Stimulated activated CD8-positive, alpha-beta memory T cell treated with anti-CD3 and anti-CD28 coated beads, Interleukin-15, amount 100 ng/mL, for 4 hours (primary cell): ENCODE measurements at regions not wholly inside any gene's neighbourhood (a gene's known extent, or its start where the extent isn't known, plus 50 kb on each side); places are given as distances from the start of the nearest gene placed in this dataset.

Experiments used
- DNase-seq, 2 donors: peaks; one replicate each; pipeline ENCODE4 v3.0.0-alpha.2; 2020; ENCODE audit warnings: low read depth in 2 of 2

GRCh38 chr6:44062771-44063560 is 64.3 kb downstream of the MRPL14 start:
- DNase-seq = no peak

DNA sequence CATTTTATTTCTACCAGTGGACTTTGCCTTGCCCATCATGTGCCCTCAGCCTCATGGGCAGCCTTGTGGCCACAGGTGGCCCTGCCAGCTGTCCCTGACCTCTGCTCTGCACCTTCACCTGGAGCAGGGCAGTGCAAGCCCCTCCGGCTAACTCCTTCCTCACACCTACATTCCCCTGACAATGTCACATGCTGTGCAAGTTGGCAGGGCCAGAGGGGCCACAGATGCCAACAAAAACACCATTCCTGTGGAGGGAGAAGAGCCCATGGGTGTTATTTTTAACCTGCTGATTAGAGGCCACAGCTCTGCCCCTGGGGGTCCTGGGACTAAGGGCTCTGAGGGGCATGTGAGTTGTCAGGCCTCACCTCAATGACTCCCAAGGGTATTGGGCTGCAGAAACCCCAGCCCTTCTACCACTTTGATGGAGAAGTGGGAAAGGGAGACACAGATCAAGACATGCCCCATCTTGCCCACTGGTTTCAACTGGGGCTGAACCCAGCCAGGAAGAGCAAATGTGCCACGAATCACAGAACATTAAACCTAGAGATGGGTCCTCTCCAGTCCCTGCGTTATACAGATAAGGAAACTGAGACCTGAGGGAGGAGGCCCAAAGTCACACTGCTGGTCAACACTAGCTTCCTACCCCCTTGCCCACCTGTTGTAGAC is 65.0 kb downstream of the MRPL14 start:
- DNase-seq = no peak

DNA sequence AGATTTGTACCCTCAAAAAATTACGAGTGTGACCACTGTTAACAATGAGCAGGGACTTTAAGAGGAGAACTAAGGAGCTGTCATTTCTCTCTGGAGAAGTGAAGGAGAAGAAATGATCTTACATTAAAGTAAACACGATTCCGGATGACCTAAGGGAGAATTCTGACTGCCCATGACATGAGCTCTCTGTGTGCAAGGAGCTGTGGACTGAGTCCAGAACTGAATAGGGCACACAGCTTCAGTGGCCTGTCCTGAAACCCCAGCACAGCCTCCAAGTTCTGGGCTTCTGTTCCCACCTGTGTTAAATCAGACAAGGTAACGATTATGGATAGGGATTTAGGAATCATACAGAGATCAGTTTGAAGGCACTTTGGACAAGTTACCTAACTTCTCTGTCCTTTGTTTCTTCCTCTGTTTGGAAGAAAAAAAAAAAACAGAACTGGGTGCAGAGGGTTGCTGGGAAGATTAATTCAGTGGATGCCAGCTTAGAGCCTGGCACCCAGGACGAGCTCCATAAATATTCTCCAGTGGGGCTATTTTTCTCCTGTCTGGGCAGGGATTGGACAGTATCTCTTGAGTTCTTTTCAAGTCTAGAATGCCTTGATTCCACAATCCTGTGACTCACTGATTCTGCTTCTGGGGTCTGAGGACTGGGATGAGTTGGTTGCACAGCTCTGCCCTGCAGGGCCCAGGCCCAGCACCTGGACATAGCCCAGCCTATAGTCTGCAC is 65.7 kb downstream of the MRPL14 start:
- no peak for DNase-seq

- DNase-seq = no peak
Measured at GRCh38 chr6:44060612-44061374, 66.5 kb downstream of the MRPL14 start.

- DNase-seq = no peak
Measured at GRCh38 chr6:44059359-44060346, 67.6 kb downstream of the MRPL14 start.

DNA sequence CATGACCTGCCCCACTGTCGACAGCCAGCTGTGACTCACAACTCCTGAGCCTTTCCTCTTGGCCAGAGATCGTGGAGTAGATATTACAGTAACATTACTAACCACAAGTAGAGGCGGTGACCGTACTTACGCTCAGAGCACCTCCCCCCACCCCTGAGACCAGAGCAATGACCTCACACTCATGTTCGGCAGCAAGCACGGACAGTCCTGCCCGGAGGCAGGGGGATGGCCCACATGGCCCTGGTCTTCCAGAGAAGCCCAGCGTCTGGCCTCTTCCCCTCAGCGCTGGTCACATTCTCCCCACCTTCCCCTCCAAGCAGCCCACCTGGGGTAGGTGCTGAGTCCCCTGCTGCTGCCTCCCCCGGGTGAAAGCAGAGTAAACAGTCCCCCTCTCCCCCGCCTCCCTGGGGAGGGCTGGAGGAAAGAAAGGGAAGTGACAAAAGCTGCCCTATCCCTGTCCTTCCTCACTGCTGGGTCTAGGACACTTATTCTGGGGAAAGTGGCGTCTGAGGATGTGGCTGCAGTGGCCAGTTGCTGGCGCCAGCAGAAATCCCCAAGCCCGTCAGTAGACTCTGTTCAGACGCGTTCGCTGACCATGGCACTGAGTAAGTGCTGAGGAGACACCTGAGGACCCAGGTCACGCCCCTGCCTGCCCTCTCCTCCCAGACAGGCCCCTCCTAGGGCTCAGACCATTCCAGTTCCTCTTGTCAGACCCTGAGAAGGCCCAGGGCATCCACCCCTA is 68.5 kb downstream of the MRPL14 start:
- no peak for DNase-seq

GRCh38 chr6:44057931-44058616 is 69.2 kb downstream of the MRPL14 start:
- DNase-seq = no peak

GRCh38 chr6:44057238-44057930 is 69.9 kb downstream of the MRPL14 start:
- DNase-seq = no peak

- DNase-seq = no peak
Measured at GRCh38 chr6:44056392-44057237, 70.6 kb downstream of the MRPL14 start.

- DNase-seq = no peak
Measured at GRCh38 chr6:44054721-44055559, 72.3 kb downstream of the MRPL14 start.

- DNase-seq = no peak
Measured at GRCh38 chr6:44053760-44054556, 73.3 kb downstream of the MRPL14 start.

DNA sequence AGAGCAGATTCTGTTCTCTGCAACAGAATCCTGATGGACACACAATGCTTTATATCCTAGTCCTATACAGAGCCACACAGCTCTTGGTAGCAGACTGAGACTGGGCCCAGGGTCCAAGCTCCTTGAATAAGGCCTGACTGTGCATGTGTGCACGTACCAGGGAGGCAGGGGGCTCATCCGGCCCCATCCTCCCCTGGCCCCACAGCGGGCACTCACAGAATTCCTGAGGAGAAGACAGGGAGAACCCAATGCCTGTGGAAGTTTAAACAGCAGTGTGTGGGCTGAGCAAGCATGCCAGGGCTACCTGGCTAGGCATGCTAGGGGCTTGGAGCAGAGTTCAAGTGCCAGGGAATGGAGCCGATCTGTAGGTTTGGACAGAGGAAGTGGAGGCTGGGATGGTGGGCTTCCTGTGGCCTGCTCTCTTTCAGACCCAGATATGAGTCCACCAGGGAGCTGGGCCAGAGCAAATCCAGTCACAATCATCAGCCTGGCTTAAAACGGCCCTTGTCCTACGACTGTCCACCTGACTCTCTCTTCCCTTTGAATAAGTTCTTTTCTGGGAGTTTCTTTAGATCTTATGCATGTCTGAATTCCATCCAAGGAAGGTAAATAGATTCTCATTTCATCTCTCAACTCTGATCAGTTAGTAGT is 74.0 kb downstream of the MRPL14 start:
- DNase-seq = no peak

GRCh38 chr6:44052419-44053023 is 74.7 kb downstream of the MRPL14 start:
- no peak for DNase-seq

DNA sequence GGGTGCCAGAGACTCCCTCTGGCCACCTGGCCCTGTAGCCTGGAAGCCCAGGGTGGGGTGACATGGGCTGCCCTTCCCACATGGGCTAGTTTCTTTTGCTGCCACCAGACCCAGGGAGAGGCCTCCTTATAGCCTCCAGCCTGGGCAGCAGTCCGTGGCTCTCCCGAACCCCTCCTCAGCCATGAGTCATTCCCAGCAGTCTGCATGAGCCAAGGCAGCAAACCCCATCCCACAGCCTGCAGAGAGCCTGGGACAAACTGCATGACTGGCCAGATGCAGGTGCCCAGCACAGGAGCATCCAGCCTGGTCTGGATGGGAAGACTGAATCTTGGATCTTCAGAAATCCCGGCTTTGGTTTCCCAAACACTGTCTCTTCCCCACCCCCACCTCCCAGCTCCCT is 75.7 kb downstream of the MRPL14 start:
- DNase-seq = no peak

GRCh38 chr6:44050872-44051505 is 76.3 kb downstream of the MRPL14 start:
- DNase-seq = no peak
